ENCODE measurements at regions not wholly inside any gene's neighbourhood (a gene's known extent, or its start where the extent isn't known, plus 50 kb on each side); places are given as distances from the start of the nearest gene placed in this dataset.

GRCh38 chr3:106957029-106957428 lies 420.2 kb upstream of the CCDC54 start:
- no peak for TF ChIP-seq TAF1 (IDR thresholded peaks at IDR 0.05; ENCODE audit: borderline replicate concordance, low read depth, low read length)
- no peak for TF ChIP-seq POLR2AphosphoS5 (IDR thresholded peaks at IDR 0.05; ENCODE audit: low read depth, low read length)
- no peak for TF ChIP-seq ELF1 (IDR thresholded peaks at IDR 0.05)
- no peak for TF ChIP-seq EP300 (IDR thresholded peaks at IDR 0.05; ENCODE audit: borderline replicate concordance in 1 of 2, low read depth in 1 of 2, low read length in 1 of 2)
- TF ChIP-seq CTCF (IDR thresholded peaks at IDR 0.05), result no peak
- no peak for TF ChIP-seq SMC3 (IDR thresholded peaks at IDR 0.05; ENCODE audit: low read depth, low read length)
- no peak for TF ChIP-seq EZH2phosphoT487 (IDR thresholded peaks at IDR 0.05; ENCODE audit: borderline replicate concordance, low read depth)
- TF ChIP-seq ZBTB33 (IDR thresholded peaks at IDR 0.05; ENCODE audit: borderline replicate concordance, low read depth), result no peak
- no peak for TF ChIP-seq REST (IDR thresholded peaks at IDR 0.05; ENCODE audit: low read depth, low read length)
- TF ChIP-seq GABPA (IDR thresholded peaks at IDR 0.05; ENCODE audit: low read depth), result no peak
- no peak for TF ChIP-seq YY1 (IDR thresholded peaks at IDR 0.05; ENCODE audit: low read depth)
- no peak for TF ChIP-seq TCF12 (IDR thresholded peaks at IDR 0.05)
- no peak for TF ChIP-seq CHD2 (IDR thresholded peaks at IDR 0.05; ENCODE audit: low read length, partially characterized antibody)

Measured in SK-N-SH (cell line).